Pancreas (tissue), 10 donors: ENCODE measurements at regions not wholly inside any gene's neighbourhood (a gene's known extent, or its start where the extent isn't known, plus 50 kb on each side); places are given as distances from the start of the nearest gene placed in this dataset.

Experiments
- ATAC-seq, 4 donors: fragments of 200-7000 bp; cut with Tn5 transposase; one replicate each; pipeline versions ENCODE4 v1.8.0 to v1.9.1; 2020; ENCODE audit warnings: mild to moderate bottlenecking in 4 of 4, moderate library complexity in 4 of 4
- DNase-seq, 6 donors: peaks; one replicate each; pipeline ENCODE4 v3.0.0-alpha.2; 2020
- FAIRE-seq: peaks from 2 replicates; lab custom pipeline; 2012; peaks lifted over from hg19 to GRCh38; lab: Jason Lieb, UNC
- H3K27ac ChIP-seq, 4 donors: fragments of 200-600 bp; sonication (generic); 1 replicate in 3 of 4; 2 replicates in 1 of 4; pipeline versions ENCODE4 v1.5.0 to v1.8.0; 2020
- H3K27me3 ChIP-seq, 4 donors: fragments of 200-600 bp; one replicate each; pipeline ENCODE4 v1.8.0; 2021
- H3K36me3 ChIP-seq, 3 donors: fragments of 200-600 bp; sonication (generic) in 1 of 3; one replicate each; pipeline versions ENCODE4 v1.5.0 to v1.8.0; 2020 to 2021
- H3K4me1 ChIP-seq, 3 donors: fragments of 200-600 bp; one replicate each; pipeline ENCODE4 v1.8.0; 2021
- H3K4me3 ChIP-seq, 4 donors: fragments of 200-600 bp; sonication (generic) in 2 of 4; one replicate each; pipeline versions ENCODE4 v1.5.0 to v1.8.0; 2020 to 2021
- H3K9me3 ChIP-seq, 4 donors: fragments of 200-600 bp; one replicate each; pipeline ENCODE4 v1.8.0; 2021
- WGBS, 2 donors: extraction: QIAGEN DNeasy Blood & Tissue Kit; methylation state at CpG; one replicate each; pipeline ENCODE4 v1.1.7; 2013; 5-methylcytosine and 5-hydroxymethylcytosine counted together
- intact Hi-C, 3 donors: fragments of 100-400 bp; cut with DNase I; formaldehyde crosslinking; loops; one replicate each; pipeline versions ENCODE4 v1.11.1 to v1.14.2; 2022
- TF ChIP-seq, protein P1 (sequence below), 4 donors: fragments of 200-600 bp; sonication (generic) in 3 of 4; IDR thresholded peaks; one replicate each; pipeline versions ENCODE4 v1.5.0 to v1.8.0; 2021; ENCODE audit warnings: antibody characterized with exemption in 4 of 4
- donor health status: healthy with polysubstance abuse.
- donor health status: DM: no; HTN: no; CAD: no; lungs with moderate emphysema.
- donor health status: DM: no; HTN: no; CAD: no.
- donor health status: control.
- donor health status: control.
- donor health status: Bipolar disorder and iron deficiency.
- donor health status: DM: yes; HTN: yes; CAD: no.
- donor health status: DM: no; HTN: no; CAD: no.
- donor health status: DM: no; HTN: no; CAD: no.
- donor health status: DM: yes; HTN: yes; CAD: no.

DNA sequence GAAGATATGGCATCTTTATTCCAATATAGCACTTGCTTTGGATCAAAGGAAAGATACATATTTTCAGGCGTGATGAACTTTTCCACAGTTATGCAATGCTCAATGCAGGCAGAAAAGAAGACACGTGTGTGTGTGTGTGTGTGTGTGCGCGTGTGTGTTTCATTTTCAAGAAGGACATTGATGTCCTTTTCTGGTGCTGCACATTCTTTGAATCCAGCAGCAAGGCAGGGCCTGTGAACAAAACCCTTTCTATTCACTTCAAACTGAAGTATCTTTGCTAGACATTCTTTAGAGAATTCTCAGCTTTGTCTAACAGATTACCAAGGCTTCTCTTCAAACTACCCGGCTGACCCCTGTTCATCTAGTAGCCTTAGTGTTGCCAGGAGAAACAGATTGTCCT lies 124.6 kb downstream of the CD47 start:
- Histone ChIP-seq H3K4me1 (peaks cover 8 to 27% (median 17%) of the 10 kb centered on the region in 3 donors), H3K27ac (no peak overlapping the region), H3K9me3 (no peaks in the 10 kb centered on the region), H3K36me3 (no peaks in the 10 kb centered on the region), H3K27me3 (no peaks in the 10 kb centered on the region), H3K4me3 (no peak overlapping the region)
- DNase-seq (no peak), FAIRE-seq (no peak), ATAC-seq (no peak)
- 77 to 85% methylated on average over 5 of the region's 5 CpGs for WGBS, 2 donors
- TF ChIP-seq, protein P1, sequence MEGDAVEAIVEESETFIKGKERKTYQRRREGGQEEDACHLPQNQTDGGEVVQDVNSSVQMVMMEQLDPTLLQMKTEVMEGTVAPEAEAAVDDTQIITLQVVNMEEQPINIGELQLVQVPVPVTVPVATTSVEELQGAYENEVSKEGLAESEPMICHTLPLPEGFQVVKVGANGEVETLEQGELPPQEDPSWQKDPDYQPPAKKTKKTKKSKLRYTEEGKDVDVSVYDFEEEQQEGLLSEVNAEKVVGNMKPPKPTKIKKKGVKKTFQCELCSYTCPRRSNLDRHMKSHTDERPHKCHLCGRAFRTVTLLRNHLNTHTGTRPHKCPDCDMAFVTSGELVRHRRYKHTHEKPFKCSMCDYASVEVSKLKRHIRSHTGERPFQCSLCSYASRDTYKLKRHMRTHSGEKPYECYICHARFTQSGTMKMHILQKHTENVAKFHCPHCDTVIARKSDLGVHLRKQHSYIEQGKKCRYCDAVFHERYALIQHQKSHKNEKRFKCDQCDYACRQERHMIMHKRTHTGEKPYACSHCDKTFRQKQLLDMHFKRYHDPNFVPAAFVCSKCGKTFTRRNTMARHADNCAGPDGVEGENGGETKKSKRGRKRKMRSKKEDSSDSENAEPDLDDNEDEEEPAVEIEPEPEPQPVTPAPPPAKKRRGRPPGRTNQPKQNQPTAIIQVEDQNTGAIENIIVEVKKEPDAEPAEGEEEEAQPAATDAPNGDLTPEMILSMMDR (IDR thresholded peaks at IDR 0.05), result no peak
- intact Hi-C loops, result no loop called here

DNA sequence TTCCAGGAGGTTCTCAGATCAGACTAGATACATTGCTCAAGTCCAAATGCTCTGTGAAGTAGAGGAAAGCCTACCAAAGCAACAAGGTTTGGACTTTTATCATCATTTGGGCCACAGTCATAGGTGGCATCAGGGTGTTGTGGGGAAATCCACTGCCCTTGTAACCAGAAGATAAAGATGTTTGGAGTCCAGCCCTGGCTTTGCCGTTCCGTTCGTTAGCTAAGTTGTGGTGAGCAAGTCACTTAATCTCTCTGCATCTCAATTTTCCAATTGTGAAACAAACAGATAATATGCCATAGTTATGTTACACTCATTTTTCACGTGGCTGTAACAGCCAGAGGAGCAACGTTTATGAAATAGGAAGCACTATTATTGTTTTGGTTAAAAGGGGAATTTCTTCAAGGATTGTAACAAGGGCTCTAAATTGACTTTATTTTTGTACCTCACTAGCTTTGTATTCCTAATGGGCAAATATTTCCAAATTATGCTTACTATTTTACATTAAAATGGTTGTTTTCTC lies 125.6 kb downstream of the CD47 start:
- Histone ChIP-seq H3K4me3 (no peak overlapping the region), H3K4me1 (peaks cover 4 to 21% (median 7%) of the 10 kb centered on the region in 3 donors), H3K27ac (no peak overlapping the region), H3K27me3 (no peaks in the 10 kb centered on the region), H3K36me3 (no peaks in the 10 kb centered on the region), H3K9me3 (no peaks in the 10 kb centered on the region)
- ATAC-seq (no peak), FAIRE-seq (no peak), DNase-seq (no peak)
- TF ChIP-seq, protein P1 (IDR thresholded peaks at IDR 0.05), result no peak
- intact Hi-C loops, result no loop called here
- 65 to 80% methylated on average over 5 of the region's 5 CpGs for WGBS, 2 donors

DNA sequence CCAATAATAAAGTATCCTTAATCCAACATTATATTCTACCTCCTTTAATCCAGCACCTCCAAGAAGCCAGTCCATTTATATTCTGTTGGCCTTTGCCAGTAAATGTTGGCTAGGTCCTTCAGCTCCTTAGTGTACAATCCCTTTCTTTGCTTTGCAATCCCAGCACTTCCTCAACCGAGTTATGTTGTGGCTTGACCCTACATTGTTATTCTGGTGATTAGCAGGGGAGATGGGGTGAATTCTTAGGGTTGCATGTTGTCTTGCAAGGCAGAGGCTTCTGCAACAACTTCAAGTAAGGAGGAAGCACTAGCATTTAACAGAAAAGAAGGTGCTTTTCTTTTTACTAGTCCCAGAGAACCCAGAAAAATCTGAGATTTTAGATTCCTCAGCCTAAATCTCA lies 127.2 kb downstream of the CD47 start:
- no peak for FAIRE-seq
- DNase-seq, result no peak
- no peak overlapping the region for H3K4me3 ChIP-seq
- H3K27ac ChIP-seq, result no peak overlapping the region
- no peaks in the 10 kb centered on the region for H3K36me3 ChIP-seq
- 87 to 91% methylated on average over 1 of the region's 1 CpG for WGBS, 2 donors
- ATAC-seq, result no peak
- TF ChIP-seq, protein P1 (IDR thresholded peaks at IDR 0.05), result no peak
- H3K4me1 ChIP-seq, result peaks cover 0 to 7% (median 0%) of the 10 kb centered on the region in 3 donors
- intact Hi-C loops, result no loop called here
- no peaks in the 10 kb centered on the region for H3K9me3 ChIP-seq
- no peaks in the 10 kb centered on the region for H3K27me3 ChIP-seq

DNA sequence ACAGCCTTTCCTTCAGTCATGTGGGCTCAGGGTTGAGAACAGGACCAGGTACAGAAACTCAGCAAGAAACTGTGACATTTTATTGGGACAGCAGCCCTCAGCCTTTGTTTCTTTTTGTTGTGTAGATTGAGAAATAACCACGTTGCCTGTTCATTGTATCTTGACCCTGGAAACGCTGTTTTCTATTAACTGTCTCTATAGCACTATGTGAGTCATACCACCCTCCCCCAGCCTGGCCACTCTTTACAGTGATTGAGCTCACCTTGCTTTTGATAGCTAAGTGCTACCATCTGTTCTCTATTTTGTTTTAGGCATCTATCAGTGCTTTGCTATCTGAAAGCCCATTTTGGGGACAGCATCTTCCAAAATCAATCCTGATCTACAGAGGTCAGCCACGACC lies 127.9 kb downstream of the CD47 start:
- ATAC-seq (peak in 3 of 4 donors; percentile 44 to 92 (median 83)), DNase-seq (peak in 1 of 6 donors; percentile 34), FAIRE-seq (no peak)
- intact Hi-C loops, result no loop called here
- 63 to 77% methylated on average over 3 of the region's 3 CpGs for WGBS, 2 donors
- Histone ChIP-seq H3K27ac (peak overlapping the region in 1 of 4 donors; percentile 44), H3K9me3 (no peaks in the 10 kb centered on the region), H3K27me3 (no peaks in the 10 kb centered on the region), H3K36me3 (no peaks in the 10 kb centered on the region), H3K4me1 (peaks cover 0 to 9% (median 0%) of the 10 kb centered on the region in 3 donors), H3K4me3 (no peak overlapping the region)
- TF ChIP-seq, protein P1 (IDR thresholded peaks at IDR 0.05), result no peak

DNA sequence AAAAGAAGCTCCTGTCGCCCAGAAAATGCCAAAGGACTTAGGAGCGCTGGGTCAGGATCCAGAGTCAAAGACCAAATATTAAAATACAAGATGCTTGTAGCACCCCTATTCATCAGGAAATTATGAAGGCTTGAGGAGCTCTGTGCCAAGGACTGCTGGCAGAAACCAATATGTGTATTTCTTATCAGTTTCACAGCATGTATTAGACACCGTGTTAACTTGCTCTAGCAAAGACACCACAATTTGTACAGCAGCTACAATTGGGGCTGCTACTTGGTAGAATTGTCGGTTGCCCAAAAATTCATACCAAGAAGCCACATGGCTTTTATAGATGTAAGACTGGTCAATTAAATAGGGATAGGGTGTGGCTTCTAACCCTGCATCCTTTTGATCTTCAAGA lies 128.8 kb downstream of the CD47 start:
- Histone ChIP-seq H3K27me3 (no peaks in the 10 kb centered on the region), H3K4me3 (no peak overlapping the region), H3K4me1 (peaks cover 0 to 18% (median 0%) of the 10 kb centered on the region in 3 donors), H3K36me3 (no peaks in the 10 kb centered on the region), H3K9me3 (no peaks in the 10 kb centered on the region), H3K27ac (no peak overlapping the region)
- 71 to 78% methylated on average over 4 of the region's 4 CpGs for WGBS, 2 donors
- intact Hi-C loops, result no loop called here
- ATAC-seq (peak in 2 of 4 donors; percentile 58 to 73), DNase-seq (no peak), FAIRE-seq (no peak)
- TF ChIP-seq, protein P1 (IDR thresholded peaks at IDR 0.05), result no peak
